Mesenchymal stem cell (in vitro differentiated cells and primary cell): ENCODE measurements at regions not wholly inside any gene's neighbourhood (a gene's known extent, or its start where the extent isn't known, plus 50 kb on each side); places are given as distances from the start of the nearest gene placed in this dataset.

Source experiments
- DNase-seq: peaks from one replicate; pipeline ENCODE4 v3.0.0-alpha.2; 2013
- H2AFZ ChIP-seq: one replicate; pipeline ENCODE4 v1.6.1; 2013; ENCODE audit warnings: low read depth, mild to moderate bottlenecking, control low read depth, inconsistent platforms, low read length, moderate library complexity
- H2AK5ac ChIP-seq: 2 replicates; pipeline ENCODE4 v1.6.1; 2013; ENCODE audit warnings: low read length, moderate library complexity, mild to moderate bottlenecking, inconsistent platforms; ENCODE audit not compliant: severe bottlenecking
- H2BK120ac ChIP-seq: one replicate; pipeline ENCODE4 v1.6.1; 2013; ENCODE audit warnings: low read depth, mild to moderate bottlenecking, inconsistent platforms, low read length, moderate library complexity
- H2BK12ac ChIP-seq, 2 experiments: one replicate each; pipeline ENCODE4 v1.6.1; 2013; ENCODE audit warnings: inconsistent platforms in 2 of 2, low read length in 2 of 2, mild to moderate bottlenecking in 2 of 2, moderate library complexity in 2 of 2, control low read depth in 1 of 2
- H2BK15ac ChIP-seq: one replicate; pipeline ENCODE4 v1.6.1; 2013; ENCODE audit warnings: mild to moderate bottlenecking, low read depth, inconsistent platforms; ENCODE audit not compliant: poor library complexity, severe bottlenecking
- H2BK5ac ChIP-seq: 2 replicates; pipeline ENCODE4 v1.6.1; 2013; ENCODE audit warnings: low read depth, mild to moderate bottlenecking, low read length, control low read depth, inconsistent platforms; ENCODE audit not compliant: poor library complexity, severe bottlenecking
- H3K14ac ChIP-seq, 2 experiments: one replicate each; pipeline ENCODE4 v1.6.1; 2013; ENCODE audit warnings: inconsistent platforms in 2 of 2, low read length in 2 of 2, control low read depth in 1 of 2, mild to moderate bottlenecking in 1 of 2, moderate library complexity in 1 of 2
- H3K18ac ChIP-seq, 2 experiments: one replicate each; pipeline ENCODE4 v1.6.1; 2013; ENCODE audit warnings: inconsistent platforms in 2 of 2, low read length in 2 of 2, control low read depth in 1 of 2, low read depth in 1 of 2, mild to moderate bottlenecking in 1 of 2
- H3K23ac ChIP-seq, 2 experiments: one replicate each; pipeline ENCODE4 v1.6.1; 2013; ENCODE audit warnings: inconsistent platforms in 2 of 2, low read length in 2 of 2, mild to moderate bottlenecking in 2 of 2, moderate library complexity in 2 of 2, control low read depth in 1 of 2
- H3K27ac ChIP-seq: 2 replicates; pipeline ENCODE4 v1.5.1; 2013; ENCODE audit warnings: mild to moderate bottlenecking, moderate library complexity, low read length, control low read depth, inconsistent platforms; ENCODE audit not compliant: poor library complexity, severe bottlenecking
- H3K27me3 ChIP-seq, 2 experiments: 2 replicates each; pipeline versions ENCODE4 v1.6.1 to v1.7.0; 2013; ENCODE audit warnings: low read length in 2 of 2, mild to moderate bottlenecking in 2 of 2, moderate library complexity in 2 of 2, control low read depth in 1 of 2, inconsistent platforms in 1 of 2; ENCODE audit not compliant: control insufficient read depth in 1 of 2, insufficient read depth in 1 of 2
- H3K36me3 ChIP-seq, 2 experiments: 2 replicates each; pipeline versions ENCODE4 v1.6.1 to v1.7.0; 2013; ENCODE audit warnings: low read length in 2 of 2, control low read depth in 1 of 2, inconsistent platforms in 1 of 2, low read depth in 1 of 2, mild to moderate bottlenecking in 1 of 2; ENCODE audit not compliant: insufficient read depth in 2 of 2, control insufficient read depth in 1 of 2
- H3K4ac ChIP-seq, 2 experiments: one replicate each; pipeline ENCODE4 v1.6.1; 2013; ENCODE audit warnings: inconsistent platforms in 2 of 2, low read length in 2 of 2, mild to moderate bottlenecking in 2 of 2, moderate library complexity in 2 of 2, control low read depth in 1 of 2, low read depth in 1 of 2
- H3K4me1 ChIP-seq: 2 replicates; pipeline ENCODE4 v1.6.1; 2013; ENCODE audit warnings: low read depth, low read length, control low read depth; ENCODE audit not compliant: control insufficient read depth, insufficient read depth
- H3K4me2 ChIP-seq: 2 replicates; pipeline ENCODE4 v1.6.1; 2013; ENCODE audit warnings: low read length, mild to moderate bottlenecking, inconsistent platforms; ENCODE audit not compliant: poor library complexity, severe bottlenecking
- H3K4me3 ChIP-seq, 2 experiments: 2 replicates each; pipeline versions ENCODE4 v1.5.1 to v1.7.0; 2013; ENCODE audit warnings: low read length in 2 of 2, mild to moderate bottlenecking in 2 of 2, control low read depth in 1 of 2, low read depth in 1 of 2; ENCODE audit not compliant: insufficient read depth in 1 of 2
- H3K79me1 ChIP-seq: replicated peaks from 2 replicates; pipeline ENCODE4 v1.6.1; 2013; ENCODE audit warnings: mild to moderate bottlenecking, control low read depth, low read length, inconsistent platforms; ENCODE audit not compliant: poor library complexity, severe bottlenecking
- H3K9ac ChIP-seq: 2 replicates; pipeline ENCODE4 v1.7.0; 2013; ENCODE audit warnings: mild to moderate bottlenecking, low read length, moderate library complexity
- H3K9me3 ChIP-seq: 2 replicates; pipeline ENCODE4 v1.7.0; 2013; ENCODE audit warnings: mild to moderate bottlenecking, low read length; ENCODE audit not compliant: control insufficient read depth
- H4K8ac ChIP-seq: one replicate; pipeline ENCODE4 v1.6.1; 2013; ENCODE audit warnings: inconsistent platforms, mild to moderate bottlenecking, low read length, moderate library complexity
- H4K91ac ChIP-seq: one replicate; pipeline ENCODE4 v1.6.1; 2013; ENCODE audit warnings: mild to moderate bottlenecking, low read length, inconsistent platforms
- WGBS: methylation state at CpG from one replicate; pipeline ENCODE4 v1.1.7; 2013; ENCODE audit warnings: mixed read lengths; 5-methylcytosine and 5-hydroxymethylcytosine counted together

DNA sequence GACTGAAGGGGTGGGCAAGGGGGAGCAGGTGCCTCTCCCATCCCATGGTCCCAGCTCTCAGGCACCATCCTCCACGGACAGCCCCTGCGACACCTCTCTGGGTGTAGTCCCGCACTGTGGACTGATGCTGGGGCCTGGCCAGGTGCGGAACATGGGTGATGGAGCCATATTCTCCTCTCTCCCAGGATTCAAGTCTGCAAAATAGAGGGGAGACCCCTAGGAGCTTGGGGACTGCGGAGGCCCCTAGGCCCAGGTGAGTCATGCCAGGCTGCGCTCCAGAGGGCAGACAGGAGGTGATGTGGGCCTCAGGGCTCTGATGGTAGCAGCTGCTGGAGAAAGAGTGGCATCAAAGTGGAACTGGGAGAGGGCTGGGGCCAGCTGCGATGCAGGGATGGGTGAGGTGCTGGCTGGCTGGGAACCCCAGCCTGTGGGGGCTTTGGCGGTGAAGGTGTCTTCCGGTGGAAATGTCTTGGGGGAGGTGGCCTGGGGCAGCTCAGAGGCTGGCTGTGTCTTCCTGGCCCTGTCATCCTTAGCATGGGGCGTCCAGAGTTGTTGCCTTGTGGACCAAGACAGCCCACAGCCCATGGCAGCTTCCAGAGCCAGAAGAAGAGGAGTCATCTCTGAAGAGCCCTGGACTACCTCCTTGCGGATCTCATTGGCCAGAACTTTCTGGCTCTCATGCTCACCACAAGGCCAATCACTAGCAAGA lies 149.1 kb downstream of the KIF26A start:
- Histone ChIP-seq H3K27ac (no peak overlapping the region), H3K9ac (no peak overlapping the region), H2BK120ac (no peak overlapping the region), H2BK12ac (no peak overlapping the region), H3K23ac (no peak overlapping the region), H3K4me2 (no peak overlapping the region), H3K36me3 (no peaks in the 10 kb centered on the region), H3K14ac (no peak overlapping the region), H2BK5ac (no peak overlapping the region), H3K4me3 (no peak overlapping the region), H2AK5ac (no peak overlapping the region), H2AFZ (no peak overlapping the region), H3K18ac (no peak overlapping the region), H3K27me3 (peaks cover 0 to 5% of the 10 kb centered on the region in 2 experiments), H3K4ac (no peak overlapping the region), H4K91ac (no peak overlapping the region), H3K4me1 (no peaks in the 10 kb centered on the region), H3K9me3 (no peaks in the 10 kb centered on the region), H3K79me1 (no peaks in the 10 kb centered on the region), H4K8ac (no peak overlapping the region), H2BK15ac (no peak overlapping the region)
- no peak for DNase-seq
- 84% methylated on average over 11 of the region's 11 CpGs for WGBS

DNA sequence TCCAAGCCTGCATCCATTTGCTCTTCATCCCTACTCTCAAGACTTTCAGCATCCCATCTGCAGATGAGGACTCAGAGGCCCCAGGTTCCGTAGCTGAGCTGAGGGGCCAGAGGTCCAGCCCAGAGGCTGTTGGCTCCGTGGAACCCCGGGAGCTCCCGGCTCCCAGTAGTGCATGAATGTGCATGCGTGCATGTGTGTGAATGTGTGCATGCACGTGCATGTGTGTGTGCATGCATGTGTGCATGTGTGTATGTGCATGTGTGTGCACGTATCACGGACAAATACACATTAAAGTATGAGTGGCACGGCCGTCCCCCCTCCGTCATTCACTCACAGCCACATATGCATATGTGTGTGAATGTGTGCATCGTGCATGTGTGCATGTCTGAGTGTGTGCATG lies 149.9 kb downstream of the KIF26A start:
- no peak overlapping the region for H3K4ac ChIP-seq
- H2BK15ac ChIP-seq = no peak overlapping the region
- H2AFZ ChIP-seq = no peak overlapping the region
- no peak overlapping the region for H3K4me2 ChIP-seq
- H3K9ac ChIP-seq = no peak overlapping the region
- no peak overlapping the region for H3K14ac ChIP-seq
- H3K4me1 ChIP-seq = no peaks in the 10 kb centered on the region
- peaks cover 0 to 5% of the 10 kb centered on the region in 2 experiments for H3K27me3 ChIP-seq
- H3K36me3 ChIP-seq = no peaks in the 10 kb centered on the region
- H2BK120ac ChIP-seq = no peak overlapping the region
- no peak overlapping the region for H4K91ac ChIP-seq
- H4K8ac ChIP-seq = no peak overlapping the region
- H2AK5ac ChIP-seq = no peak overlapping the region
- no peak overlapping the region for H2BK12ac ChIP-seq
- no peak overlapping the region for H3K23ac ChIP-seq
- no peak overlapping the region for H3K4me3 ChIP-seq
- no peak overlapping the region for H2BK5ac ChIP-seq
- no peaks in the 10 kb centered on the region for H3K9me3 ChIP-seq
- no peak overlapping the region for H3K18ac ChIP-seq
- H3K79me1 ChIP-seq = no peaks in the 10 kb centered on the region
- DNase-seq = no peak
- H3K27ac ChIP-seq = no peak overlapping the region
- 90% methylated on average over 12 of the region's 12 CpGs for WGBS

DNA sequence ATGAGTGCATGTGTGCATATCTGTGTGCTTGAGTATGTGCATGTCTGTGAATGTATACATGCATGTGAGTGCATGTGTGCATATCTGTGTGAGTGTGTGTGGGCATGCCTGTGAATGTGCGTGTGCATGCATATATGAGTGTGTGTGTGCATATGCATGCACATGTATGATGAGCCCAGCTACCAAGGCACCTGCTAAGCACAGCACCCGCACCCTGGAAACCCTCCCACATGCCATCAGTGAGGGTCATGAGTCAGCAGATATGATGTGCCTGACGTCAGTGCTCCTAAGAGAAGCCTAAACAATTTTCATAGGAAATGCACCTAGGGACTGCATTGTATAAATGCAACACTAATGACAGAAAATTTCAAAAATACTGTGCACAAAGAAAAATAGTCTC lies 151.1 kb downstream of the KIF26A start:
- Histone ChIP-seq H2BK5ac (no peak overlapping the region), H3K9ac (no peak overlapping the region), H3K36me3 (no peaks in the 10 kb centered on the region), H2AFZ (no peak overlapping the region), H3K79me1 (no peaks in the 10 kb centered on the region), H3K23ac (no peak overlapping the region), H2BK15ac (no peak overlapping the region), H3K4ac (no peak overlapping the region), H3K9me3 (no peaks in the 10 kb centered on the region), H3K18ac (no peak overlapping the region), H3K27me3 (peaks cover 0 to 16% of the 10 kb centered on the region in 2 experiments), H2BK12ac (no peak overlapping the region), H3K14ac (no peak overlapping the region), H4K8ac (no peak overlapping the region), H3K4me1 (no peaks in the 10 kb centered on the region), H3K27ac (no peak overlapping the region), H4K91ac (no peak overlapping the region), H3K4me2 (no peak overlapping the region), H3K4me3 (no peak overlapping the region), H2AK5ac (no peak overlapping the region), H2BK120ac (no peak overlapping the region)
- no peak for DNase-seq
- 60% methylated on average over 2 of the region's 3 CpGs for WGBS

DNA sequence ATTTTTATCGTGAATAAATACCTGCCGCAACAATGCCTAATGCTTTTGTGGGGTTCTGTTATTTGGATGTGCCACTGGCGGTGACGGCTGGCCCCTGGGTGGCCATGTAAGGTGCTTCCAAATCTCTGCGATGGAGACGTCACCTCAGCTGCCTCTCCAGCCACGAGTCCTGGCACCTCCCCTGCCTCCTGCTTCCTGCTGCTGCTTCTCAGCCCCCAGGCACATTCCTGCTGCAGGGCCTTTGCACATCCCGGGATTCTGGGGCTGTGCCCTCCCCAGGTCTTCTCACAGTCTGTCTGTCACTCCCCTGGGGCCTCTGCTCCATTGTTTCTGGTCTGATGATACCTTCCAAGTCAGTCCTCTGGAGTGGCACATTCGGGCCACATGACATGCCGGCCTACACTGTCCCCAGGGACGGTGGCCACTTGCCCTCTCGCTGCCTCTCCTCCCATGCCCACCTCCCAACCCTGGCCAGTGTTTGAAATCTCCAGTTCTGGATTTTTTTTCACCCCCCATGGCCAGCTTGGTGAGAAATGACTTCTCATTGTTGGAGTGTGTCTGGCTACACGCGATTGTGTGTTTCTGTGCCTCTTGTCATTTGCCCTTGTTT lies 151.8 kb downstream of the KIF26A start:
- no peaks in the 10 kb centered on the region for H3K79me1 ChIP-seq
- H3K36me3 ChIP-seq = no peaks in the 10 kb centered on the region
- 76% methylated on average over 14 of the region's 14 CpGs for WGBS
- H2AK5ac ChIP-seq = no peak overlapping the region
- no peak overlapping the region for H3K23ac ChIP-seq
- H2BK15ac ChIP-seq = no peak overlapping the region
- H3K4me1 ChIP-seq = no peaks in the 10 kb centered on the region
- H3K4ac ChIP-seq = no peak overlapping the region
- H2AFZ ChIP-seq = no peak overlapping the region
- H3K4me2 ChIP-seq = no peak overlapping the region
- H3K4me3 ChIP-seq = no peak overlapping the region
- DNase-seq = no peak
- no peak overlapping the region for H4K8ac ChIP-seq
- no peak overlapping the region for H2BK5ac ChIP-seq
- no peak overlapping the region for H2BK12ac ChIP-seq
- H3K27me3 ChIP-seq = peaks cover 0 to 17% of the 10 kb centered on the region in 2 experiments
- H3K18ac ChIP-seq = no peak overlapping the region
- H3K27ac ChIP-seq = no peak overlapping the region
- no peak overlapping the region for H3K9ac ChIP-seq
- no peak overlapping the region for H3K14ac ChIP-seq
- no peaks in the 10 kb centered on the region for H3K9me3 ChIP-seq
- H2BK120ac ChIP-seq = no peak overlapping the region
- H4K91ac ChIP-seq = no peak overlapping the region
